RCC 7860 (cell line): ENCODE measurements at regions not wholly inside any gene's neighbourhood (a gene's known extent, or its start where the extent isn't known, plus 50 kb on each side); places are given as distances from the start of the nearest gene placed in this dataset.
"Not testable (repeated sequence)": the region's sequence is repeated elsewhere in the genome, so short reads cannot be mapped to it uniquely, and the experiment has no call there.

Experiments used
- DNase-seq: peaks from one replicate; pipeline ENCODE4 v3.0.0-alpha.2; 2015; ENCODE audit warnings: low spot score
- FAIRE-seq: peaks from 2 replicates; lab custom pipeline; 2012; peaks lifted over from hg19 to GRCh38; lab: Jason Lieb, UNC

- FAIRE-seq (no peak), DNase-seq (no peak)
Observed at GRCh38 chr2:72032481-72033041, 115.1 kb downstream of the CYP26B1 start.

DNA sequence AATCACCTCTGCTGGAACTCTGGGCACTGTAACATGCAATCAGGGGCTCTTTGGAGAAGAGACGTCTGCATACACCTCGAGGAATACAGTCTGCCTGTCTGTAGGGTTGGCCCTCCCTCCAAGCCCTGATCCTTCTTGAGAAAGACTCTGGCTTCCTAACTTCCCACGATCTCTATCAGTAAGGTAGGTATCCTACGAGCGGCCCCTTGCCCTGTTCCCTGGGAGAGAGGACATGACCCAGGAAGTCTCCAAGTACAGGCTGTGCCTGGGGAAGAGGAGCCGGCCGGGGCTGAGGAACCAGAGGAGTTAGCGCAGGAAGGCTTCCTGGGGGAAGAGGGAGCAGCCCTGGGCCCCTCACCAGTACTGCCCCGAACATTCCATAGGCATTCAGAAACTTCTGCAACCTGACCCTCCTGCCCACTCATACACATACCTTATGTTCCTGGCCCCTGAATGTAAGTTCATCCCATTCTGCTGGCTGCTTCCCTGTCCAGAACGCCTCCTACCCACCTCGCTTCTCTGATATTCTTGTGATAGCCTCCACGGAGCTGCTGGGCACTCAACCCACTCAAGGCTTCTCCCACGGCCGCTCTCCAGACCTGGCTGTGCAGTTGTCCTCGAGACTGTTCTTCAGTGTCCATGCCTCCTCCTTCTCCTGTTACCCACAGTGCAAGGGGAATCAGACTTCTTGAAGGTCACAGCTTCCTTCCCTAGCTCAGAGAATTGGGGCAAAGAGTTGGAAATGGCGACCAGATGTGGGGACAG lies 116.1 kb downstream of the CYP26B1 start:
- no peak for DNase-seq

GRCh38 chr2:72028996-72029395 lies 118.7 kb downstream of the CYP26B1 start:
- DNase-seq (no peak), FAIRE-seq (no peak)

More for the DNA sequence above, 116.1 kb downstream of the CYP26B1 start:
- FAIRE-seq, result no peak

GRCh38 chr2:72028351-72028995 lies 119.2 kb downstream of the CYP26B1 start:
- no peak for DNase-seq
- no peak for FAIRE-seq

GRCh38 chr2:72027426-72028161 lies 120.1 kb downstream of the CYP26B1 start:
- DNase-seq (peak; percentile 37), FAIRE-seq (no peak)

GRCh38 chr2:72026819-72027425 lies 120.7 kb downstream of the CYP26B1 start:
- FAIRE-seq, result no peak
- DNase-seq, result no peak

DNA sequence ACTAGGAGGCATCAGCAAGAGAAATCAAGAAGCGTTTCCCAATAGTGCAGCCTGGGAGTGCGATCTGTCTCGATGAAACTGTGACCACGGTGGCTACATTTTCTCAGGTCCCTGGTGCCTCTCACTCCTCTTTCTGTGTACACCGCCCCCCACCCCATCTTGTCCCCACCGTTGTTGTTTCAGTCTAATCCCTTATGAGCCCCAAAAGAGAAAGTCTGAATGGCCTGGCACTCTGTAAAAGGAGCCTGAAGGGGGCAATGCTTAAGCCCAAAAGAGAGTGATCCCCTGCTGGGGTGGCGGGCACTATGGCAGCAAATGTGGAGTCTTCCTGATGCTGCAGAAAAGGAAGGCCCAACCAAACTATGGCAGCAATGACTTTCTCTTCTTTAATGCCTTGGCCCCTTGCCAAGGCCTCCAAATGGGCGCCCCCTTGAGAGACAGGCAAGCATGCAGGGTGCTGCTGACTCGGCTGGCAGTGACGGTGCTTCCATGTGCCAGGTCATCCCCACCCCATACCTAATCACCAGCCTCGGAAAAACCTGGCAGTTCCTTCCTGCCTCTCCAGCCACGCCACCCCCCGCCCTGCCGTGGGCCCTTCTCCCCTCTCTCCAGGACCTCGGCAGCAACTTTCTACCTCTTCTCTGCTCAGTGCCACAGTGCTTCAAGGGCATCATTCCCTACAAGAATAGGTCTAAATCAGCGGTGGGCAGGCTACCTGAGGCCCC lies 123.0 kb downstream of the CYP26B1 start:
- no peak for FAIRE-seq
- DNase-seq, result no peak

DNA sequence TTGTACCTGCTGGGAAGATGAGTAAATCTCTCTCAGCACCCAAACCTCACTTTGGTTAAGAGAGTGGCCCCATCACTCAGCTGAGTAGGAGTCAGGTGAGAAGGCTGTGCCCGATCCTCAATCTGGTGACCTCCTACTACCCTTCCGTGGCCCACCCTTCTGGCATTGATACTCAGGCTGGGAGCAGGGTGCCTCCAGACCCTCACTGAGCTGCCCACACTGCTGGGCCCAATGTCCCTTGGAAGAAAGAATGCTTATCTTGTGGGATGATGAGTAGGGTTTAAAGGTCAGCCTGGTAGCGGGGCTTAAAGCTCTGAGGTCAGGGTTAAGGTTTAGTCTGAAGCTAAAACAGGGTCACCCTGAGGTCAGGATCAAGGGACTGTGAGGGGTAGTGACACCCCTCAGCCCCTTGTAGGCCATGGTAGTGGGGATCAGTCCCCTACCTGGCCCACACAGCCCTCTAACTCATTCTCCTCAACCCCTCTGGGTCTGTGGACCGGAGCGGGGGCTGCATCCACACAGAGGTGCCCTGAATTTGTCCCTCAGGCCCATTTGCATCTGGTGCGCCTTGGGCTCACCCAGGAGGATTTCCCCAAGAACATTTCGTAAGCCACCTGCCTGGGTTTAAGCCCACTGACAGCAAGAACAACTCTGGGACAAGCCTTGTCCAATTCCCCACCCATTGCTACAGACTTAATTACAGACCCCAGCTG lies 123.8 kb downstream of the CYP26B1 start:
- DNase-seq (no peak), FAIRE-seq (no peak)

- DNase-seq, result not testable (repeated sequence)
Observed at GRCh38 chr2:72021371-72021770, 126.3 kb downstream of the CYP26B1 start.

GRCh38 chr2:72015266-72015665 lies 132.4 kb downstream of the CYP26B1 start:
- DNase-seq (no peak), FAIRE-seq (no peak)

More at GRCh38 chr2:72021371-72021770, 126.3 kb downstream of the CYP26B1 start:
- not testable (repeated sequence) for FAIRE-seq

GRCh38 chr2:72014831-72015230 lies 132.8 kb downstream of the CYP26B1 start:
- FAIRE-seq, result no peak
- no peak for DNase-seq

DNA sequence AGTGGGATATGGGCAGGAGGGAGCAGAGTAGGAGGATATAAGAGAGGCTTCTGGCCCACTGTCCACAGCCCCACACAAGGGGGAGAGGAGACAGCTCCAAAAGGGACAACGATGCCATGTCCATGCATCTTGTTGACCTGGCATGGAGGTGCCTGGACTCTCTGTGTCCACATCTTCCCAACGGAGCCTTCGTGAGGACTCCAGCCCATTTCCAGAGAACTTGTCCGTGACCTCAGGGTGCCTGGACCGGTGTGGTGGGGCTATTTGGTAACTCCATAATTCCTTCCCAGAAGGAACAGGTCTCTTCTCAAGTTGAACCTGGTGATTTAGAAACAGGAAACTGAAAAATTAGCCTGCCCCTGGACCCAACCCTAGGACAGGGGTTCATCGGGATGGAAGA lies 133.9 kb downstream of the CYP26B1 start:
- FAIRE-seq (no peak), DNase-seq (no peak)

DNA sequence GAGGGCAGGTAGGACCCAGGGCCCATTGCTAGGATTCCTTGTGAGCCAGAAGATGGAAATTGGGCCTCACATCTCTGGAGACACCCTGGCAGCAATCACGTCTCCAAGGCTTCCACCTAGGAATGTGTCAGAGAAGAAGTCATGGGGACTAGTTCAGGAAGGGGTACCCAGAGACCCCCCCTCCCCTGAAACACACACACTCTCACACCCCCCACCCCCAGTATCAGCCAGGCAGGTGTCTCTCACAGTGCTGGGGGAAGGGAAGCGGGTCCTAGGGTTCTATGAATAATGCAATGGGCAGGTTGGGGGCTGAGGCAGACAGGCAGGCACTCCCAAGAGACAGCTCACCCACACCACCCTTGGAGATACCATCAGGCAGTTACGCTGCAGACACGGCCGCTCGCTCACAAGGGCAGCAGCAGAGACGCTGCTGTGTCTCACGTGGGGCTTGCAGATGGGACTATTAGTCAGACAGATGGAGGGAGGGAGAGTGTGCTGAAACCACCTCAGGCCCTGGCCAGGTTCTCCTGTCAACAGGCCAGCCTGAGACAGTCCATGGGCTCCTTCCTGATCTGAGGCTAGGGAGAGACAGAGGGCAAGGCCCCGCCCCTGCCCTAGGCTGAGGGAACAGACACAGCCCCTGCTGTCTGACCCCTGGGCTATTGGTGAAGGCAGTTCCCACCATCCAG lies 134.6 kb downstream of the CYP26B1 start:
- FAIRE-seq (no peak), DNase-seq (no peak)

- no peak for DNase-seq
- no peak for FAIRE-seq
Observed at GRCh38 chr2:72011791-72012190, 135.9 kb downstream of the CYP26B1 start.

- FAIRE-seq, result no peak
Observed at GRCh38 chr2:72011370-72011689, 136.3 kb downstream of the CYP26B1 start.

GRCh38 chr2:72010647-72011369 lies 136.9 kb downstream of the CYP26B1 start:
- FAIRE-seq, result no peak
- no peak for DNase-seq

More at GRCh38 chr2:72011370-72011689, 136.3 kb downstream of the CYP26B1 start:
- no peak for DNase-seq

DNA sequence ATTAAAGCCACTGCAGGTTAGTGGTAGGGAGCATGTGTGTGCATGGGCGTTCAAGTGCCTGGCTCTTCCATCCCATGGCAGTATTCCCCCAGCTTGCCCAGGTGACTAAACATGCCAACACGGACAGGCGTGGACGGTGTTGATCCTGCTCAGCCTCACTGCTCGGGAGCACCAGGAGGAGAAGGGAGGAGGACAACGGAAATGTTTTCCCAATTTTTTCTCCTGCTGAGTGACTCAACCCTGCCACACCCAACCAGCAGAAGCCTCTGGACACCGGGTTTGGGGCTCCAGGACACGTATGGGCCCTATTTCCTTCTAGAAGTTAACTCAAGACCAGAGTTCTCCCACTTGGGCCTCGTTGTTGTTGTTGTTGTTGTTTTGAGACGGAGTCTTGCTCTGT lies 139.1 kb downstream of the CYP26B1 start:
- DNase-seq (no peak), FAIRE-seq (no peak)

DNA sequence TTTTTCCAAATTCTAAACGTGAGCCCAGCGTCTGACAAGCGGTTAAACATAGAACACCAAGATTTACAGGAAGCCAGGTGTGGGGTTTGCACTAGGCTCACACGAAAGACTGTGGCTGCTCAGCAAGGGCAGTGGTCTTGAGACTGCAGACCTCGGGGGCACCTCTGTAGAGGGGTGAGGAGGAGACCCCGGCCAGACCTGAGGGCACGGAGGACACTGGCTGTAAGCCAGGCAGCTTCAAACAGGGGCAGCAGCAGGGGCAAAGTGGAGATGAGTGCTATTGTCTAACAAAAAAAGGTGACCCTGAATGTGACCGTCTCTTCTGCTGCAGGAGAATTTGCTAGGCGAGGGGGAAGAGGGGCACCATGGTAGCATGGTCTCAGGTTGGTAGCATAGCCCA lies 140.3 kb downstream of the CYP26B1 start:
- DNase-seq, result no peak
- no peak for FAIRE-seq
